ENCODE measurements at regions not wholly inside any gene's neighbourhood (a gene's known extent, or its start where the extent isn't known, plus 50 kb on each side); places are given as distances from the start of the nearest gene placed in this dataset.

DNA sequence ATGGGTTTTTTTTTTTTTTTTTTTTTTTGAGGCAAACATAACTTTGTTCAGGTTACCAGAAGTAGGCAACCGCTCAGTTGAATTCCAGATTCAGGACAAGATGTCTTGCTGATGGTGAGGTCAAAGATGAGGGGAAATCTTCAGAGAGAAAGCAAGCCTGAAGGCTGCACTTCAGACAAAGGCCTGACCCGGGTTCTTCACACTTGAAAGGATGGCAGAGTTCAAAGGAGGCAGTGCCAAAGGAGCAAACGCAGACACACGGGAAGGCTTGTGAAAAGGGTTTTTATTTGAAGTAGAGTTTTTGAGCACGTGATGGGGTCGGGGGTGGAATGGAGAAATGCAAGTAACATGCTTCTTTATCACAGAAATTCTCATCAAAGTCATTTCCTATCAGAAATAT is 960.2 kb upstream of the EEF2KMT start:
- no peak for DNase-seq (ENCODE audit: low spot score)

DNA sequence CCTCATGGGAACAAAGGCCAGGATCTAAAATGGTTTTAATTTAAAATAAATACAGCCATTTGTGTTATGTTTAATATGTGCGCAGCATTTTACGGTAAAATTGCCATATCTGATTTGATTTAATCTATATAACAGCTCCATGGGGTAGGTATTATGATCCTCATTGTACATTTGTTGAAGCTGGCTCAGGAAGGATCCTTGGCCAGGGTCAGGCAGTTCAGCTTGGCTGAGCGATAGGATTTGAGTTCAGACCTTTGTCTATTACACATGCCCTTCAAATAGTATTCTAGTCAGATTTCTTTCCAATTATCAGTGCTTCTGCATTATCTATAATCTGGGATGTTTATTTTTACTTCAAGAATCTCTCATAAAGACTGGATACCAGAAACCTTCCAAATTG is 950.4 kb upstream of the EEF2KMT start:
- DNase-seq (ENCODE audit: low spot score) = no peak

DNA sequence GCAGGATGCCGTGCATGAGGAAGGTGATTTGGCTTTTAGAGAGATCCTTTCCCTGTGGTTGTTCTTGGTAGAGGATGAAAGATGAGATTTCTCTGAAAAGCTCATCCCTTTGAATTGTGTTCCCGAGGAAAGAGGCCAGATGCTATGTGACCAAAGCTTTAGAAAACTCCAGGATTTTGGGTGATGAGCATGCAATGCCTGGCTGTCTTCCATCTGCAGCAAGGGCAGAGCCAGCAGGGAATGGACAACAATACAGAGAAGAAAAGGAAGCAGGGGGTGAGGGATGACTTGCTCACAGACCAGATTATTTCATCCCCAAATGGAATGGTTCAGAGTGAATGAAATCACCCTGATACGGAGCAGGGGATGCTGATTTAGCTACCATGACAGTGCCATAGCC is 949.7 kb upstream of the EEF2KMT start:
- DNase-seq (ENCODE audit: low spot score) = no peak

DNA sequence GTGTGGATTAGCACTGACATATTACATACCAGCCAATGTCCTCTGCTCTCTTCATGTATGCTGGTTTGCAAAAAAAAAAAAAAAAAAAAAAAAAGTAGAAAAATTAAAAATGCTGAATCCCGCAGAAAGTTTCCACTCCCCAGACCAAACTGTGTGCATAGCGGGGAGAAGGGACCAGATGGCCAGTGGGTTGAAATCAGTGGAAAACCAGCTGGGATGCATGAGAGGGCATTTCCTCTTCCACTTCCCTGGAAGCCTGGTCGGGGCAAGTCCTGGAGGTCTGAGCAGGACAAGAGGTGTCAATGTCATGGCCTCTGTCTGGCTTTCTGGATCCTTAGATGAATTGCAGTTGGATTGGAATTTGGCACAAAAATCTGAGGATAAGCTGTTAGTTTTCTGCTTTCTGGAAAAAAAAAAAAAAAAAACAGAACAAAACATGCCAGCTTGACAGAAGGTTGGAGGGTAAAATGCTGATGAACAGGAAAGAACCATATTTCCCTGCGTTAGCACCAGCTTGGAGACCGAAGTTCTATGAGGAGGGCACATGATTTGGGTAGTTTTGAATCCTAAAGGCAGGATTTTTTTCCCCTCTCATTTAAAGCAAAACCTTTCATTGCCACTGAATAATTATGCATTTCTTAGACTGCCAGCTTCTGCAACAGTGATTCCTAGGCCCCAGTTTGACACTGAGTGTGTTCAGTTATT is 941.5 kb upstream of the EEF2KMT start:
- no peak for DNase-seq (ENCODE audit: low spot score)

DNA sequence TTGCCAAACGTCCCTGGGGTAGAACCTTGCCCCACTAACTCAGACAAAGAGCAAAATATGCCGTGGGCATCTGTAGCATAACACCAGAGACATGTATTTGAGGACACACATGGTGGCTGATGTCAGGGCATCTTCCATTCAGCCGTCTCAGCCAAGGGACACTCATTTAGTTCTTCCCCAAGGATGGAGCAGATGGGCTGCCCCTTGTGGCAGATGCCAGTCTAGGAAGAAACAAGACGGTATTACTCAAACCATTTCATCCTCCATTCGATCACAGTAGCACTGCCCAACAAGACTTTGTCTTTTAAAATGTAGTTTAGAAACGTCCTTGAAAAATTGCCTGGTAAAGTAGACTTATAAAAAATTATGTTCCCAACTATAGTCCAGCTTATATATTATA is 937.6 kb upstream of the EEF2KMT start:
- no peak for DNase-seq (ENCODE audit: low spot score)

DNA sequence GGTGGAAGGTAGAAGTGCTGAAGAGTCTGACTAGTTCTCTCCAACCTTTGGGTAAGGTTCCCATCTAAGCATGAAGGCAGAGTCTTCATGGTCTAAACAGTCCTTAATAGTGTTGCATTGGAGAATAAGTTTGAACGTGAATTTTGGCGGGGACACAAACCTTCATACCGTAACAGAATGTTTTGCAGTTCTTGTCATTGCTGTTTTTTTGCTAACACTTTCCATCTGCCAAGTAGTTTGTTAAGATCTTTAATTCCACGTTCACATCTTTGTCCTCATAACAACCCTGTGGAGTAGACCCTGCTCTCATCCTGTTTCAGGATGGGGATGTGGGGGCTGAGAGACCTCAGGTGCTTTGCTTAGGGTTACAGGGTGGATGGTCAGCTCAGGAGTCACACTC is 936.9 kb upstream of the EEF2KMT start:
- DNase-seq (ENCODE audit: low spot score) = no peak

DNA sequence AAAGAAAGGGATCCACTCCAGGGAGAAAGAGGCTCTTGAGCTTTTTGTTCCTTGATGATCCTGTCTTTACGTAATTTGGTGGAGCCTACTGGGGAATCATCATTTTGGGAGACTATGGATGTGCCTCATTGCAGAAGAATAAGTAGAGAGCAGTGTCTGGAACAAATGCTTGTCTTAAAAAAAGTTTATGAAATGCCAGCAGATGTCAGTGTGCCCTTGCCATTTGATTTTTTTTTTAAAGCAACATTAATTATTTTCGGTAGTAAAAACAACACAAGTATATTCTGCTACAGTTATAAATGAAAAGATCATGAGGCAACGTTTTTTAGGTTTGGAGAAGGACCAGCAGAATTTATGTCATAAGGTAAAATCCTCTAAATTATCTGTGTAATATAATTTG is 934.8 kb upstream of the EEF2KMT start:
- DNase-seq (ENCODE audit: low spot score) = no peak

DNA sequence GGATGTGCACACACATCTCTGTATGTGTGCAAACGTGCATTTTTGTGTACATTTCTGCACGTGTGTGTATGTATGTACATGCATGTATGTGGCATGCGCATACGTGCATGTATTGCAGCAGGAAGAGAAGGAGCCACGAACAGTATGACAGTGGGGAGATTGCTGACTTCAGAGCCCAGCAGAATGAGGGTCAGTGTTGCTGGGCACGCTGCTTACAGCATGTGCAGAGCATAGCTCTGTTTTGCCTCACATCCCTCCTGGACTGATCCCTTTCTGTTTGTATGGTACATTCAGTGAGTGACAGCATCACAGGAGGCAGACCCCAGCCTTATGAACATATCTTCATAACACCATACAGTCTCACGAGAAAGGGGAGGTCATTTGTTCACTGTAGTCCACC is 934.0 kb upstream of the EEF2KMT start:
- DNase-seq (ENCODE audit: low spot score) = no peak

DNA sequence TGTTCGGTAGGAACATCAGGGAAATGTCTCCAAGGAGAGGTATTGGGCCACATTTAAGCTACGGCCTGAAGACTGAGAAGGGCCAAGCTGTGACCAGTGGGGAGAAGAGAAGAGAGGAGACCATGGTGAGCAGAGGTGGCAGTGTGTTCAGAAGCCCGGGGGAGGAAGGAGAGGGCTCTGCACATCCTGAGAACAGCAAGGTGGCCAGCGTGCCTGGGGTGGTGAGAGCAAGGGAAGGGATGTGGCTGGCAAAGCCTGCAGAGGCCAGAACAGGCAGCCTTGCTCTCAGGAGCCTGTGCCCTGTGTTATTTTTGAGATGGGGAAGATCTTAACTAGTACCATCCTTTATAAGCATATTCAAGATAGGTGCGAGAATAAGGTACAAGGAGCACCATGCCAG is 933.5 kb upstream of the EEF2KMT start:
- DNase-seq (ENCODE audit: low spot score) = no peak

DNA sequence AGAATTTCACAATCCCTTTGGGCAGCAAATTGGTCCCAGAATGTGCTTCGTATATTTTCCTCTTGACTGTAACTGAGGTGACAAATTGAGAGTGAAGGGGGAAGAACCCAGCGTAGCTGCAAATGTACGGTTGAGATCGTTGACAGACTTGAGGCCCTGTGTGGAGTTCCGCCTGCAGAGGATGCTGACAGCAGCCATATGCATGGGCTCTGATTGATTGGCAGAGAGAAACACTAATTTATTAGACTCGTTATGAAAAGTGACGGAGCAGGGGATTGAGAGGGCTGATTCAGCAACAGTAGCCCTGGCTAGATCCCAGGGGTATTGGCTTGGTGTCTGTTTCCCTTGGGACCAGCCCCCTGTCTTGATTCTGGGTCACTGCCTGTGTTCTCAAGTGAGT is 930.1 kb upstream of the EEF2KMT start:
- no peak for DNase-seq (ENCODE audit: low spot score)

DNA sequence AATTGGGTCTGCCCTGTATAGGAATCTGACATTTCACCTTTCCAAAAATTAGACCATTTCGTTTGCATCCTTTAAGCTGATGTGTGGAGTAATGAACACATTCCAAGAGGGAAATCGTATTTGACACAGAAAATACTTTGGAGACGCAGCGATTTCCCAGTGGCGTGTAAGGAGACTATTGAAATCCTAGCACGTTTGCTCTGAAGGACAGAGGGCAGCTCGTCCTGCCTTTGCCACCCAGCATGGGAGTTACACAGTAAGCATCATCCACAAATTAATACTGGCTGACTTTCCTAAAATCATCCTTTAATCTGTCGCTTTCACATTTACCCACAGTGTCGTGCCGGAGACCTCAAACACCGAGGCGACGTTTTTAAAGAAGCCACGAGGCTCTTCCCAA is 925.9 kb upstream of the EEF2KMT start:
- no peak for DNase-seq (ENCODE audit: low spot score)

DNA sequence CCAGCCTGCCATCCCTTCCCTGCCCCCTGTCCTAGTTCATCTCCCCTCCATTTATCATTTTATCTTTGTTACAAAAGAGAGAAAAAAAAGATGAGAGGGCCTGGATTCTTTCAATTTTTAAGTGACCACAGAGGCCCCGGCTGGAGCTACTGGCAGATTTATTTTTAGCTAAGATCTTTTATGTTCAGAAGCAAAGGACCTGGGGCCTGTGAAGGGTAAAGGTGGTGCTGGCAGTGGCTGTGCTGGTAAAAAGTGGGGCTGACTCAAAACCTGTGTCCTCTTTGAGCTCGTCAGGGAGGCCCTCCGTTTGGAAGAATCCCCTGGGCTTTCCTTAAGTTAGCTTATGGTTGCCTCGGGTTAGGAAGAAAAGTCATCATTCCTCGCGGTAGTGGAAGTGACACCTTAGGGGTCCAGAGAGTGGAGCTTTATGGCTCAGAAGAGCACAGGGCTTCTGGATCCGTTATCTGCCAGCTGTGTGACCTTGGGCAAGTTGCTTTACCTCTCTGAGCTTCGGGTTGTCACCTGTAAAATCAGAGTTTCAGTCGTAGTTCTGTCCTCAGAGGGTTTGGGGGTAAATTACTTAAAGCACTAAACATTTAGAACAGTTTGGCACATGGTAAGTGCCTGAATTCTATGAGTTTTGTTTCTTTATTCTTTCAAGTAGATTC is 923.8 kb upstream of the EEF2KMT start:
- no peak for DNase-seq (ENCODE audit: low spot score)

DNA sequence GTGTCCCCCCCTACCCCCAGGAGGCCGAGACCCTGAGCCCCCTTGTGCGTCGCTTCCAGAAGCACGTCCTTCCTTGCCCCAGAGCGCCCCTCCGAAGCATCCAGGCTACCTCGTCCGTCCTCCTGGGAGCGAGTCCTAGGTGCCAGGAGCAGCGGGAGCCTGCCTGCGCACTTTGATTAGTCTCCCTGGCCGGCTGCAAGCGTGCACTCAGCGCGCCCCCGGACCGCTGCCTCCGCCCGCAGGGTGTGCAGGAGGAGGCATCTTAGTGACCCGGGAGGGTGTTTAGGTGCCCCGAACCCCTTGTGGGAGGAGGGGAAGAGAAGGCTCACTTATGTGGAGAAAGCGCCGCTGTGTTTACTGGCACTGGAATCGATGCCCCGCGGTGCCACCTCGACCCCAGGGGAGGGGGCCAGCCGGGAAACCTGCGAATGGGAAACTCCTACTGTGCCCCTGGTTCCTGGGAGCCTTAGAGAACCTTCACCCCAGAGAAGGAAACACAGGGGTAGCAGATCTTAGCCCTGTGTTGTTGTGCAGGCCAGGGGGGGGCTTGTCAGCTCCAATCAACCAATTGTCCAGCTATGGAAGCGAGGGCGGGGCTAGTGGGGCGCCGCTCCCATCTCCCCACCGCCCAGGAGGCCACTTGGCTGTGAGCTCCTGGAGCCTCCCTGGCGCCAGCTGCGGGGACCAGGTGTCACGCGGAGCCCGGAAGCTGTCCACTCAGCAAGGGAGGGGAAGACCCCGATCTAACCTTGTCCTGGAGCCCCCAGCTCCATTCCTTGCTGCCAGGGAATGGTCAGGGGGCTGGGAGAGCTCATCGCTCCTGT is 922.8 kb upstream of the EEF2KMT start:
- DNase-seq (ENCODE audit: low spot score) = no peak

DNA sequence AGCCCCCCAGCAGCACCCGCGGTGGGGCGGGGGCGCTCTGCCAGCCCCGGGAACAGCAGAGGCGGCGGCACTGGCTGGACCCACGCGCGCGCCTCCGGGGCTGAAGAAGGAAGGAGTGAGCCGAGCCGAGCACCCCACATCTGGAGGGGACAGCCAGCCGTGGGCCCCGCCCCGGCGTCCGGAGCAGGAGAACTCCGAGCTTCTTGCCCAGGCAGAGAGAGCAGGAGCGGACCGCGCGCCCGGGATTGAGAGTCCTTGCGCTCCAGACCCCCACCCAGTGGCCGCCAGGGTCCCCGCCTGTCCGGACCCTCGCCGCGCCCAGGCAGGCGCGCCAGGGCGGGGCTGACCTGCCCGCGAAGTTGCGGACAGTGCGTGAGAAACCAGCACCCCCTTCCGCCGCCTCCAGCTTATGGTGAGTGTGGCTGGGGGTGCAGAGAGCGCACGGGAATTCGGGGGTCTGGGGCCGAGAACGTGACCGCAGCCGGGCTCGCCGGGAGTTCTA is 921.9 kb upstream of the EEF2KMT start:
- no peak for DNase-seq (ENCODE audit: low spot score)

DNA sequence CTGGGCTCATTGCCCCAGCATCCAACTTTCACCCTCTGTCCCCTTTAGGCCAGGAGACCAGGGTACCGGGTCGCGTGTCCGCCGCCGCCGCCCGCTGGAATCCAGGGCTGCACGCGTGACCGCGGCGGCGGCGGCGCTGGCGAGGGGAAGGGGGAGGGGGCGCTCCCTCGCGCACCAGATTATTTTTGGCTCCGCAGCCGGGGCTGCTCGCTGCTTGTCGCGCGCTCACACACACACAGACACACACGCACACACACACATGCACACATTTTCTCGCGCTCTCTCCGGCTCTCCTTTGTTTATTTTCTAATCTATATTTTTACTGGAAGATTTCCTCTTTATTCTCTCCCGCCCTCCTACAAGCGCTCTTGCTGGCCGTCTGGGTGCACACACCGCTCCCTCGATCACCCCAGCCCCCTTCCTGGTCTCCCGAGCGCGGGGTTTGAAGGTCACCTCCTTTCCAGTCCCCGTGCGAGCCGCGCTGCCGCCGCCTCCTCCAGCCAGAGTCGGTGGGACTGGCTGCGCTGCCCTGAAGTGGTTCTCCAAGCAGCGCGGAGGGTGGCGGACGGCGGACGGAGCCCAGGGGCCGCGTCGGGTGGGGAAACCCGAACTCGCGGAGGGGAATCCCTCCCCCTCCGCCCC is 921.4 kb upstream of the EEF2KMT start:
- DNase-seq (ENCODE audit: low spot score) = no peak

DNA sequence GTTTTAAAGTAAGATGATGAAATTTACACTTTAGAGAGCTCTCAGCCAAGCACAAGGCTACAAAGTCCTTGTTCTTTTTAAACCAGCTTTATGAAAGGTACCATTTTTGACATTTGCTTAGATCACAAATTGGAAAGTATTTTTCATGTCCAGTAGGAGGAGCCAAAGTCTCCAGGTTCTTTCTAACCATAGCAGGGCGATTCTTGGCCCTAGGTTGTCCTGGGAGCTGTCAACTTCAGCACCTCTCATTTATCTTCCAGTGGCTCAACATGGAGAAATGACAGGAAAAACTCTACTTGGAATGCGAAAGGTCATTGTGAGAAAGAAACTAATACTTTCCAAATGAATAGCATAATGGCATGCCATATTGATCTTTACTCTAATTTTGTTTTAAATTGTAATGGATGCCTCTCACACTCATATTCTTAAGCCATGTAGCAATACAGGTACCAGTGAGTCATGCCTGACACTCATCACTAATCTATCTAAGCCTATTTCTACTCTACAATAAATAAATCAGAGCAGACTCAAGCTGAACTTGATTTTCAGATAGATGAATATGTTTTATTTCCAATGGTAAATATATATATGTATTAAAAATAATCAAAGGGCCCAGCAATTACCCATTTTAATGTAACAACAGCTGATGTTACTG is 919.1 kb upstream of the EEF2KMT start:
- peak; percentile 71 for DNase-seq (ENCODE audit: low spot score)

DNA sequence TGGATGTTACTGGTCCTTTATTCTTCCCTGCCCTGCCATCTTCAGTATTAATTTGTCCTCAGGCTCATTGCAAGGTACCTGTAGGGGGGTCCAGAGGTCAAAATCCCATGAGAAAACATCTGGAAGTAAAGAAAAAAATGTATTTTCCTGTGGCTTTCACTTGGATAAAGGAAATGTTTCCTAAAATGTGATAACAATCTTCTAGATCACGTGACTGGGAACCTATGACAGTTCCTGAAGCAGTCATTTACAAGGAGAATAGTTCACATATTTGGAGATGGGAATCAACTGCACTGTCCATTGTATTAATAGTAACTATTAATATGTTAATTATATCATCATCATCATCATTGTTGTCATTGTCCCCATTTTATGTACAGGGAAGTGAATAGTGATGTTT is 915.1 kb upstream of the EEF2KMT start:
- no peak for DNase-seq (ENCODE audit: low spot score)

DNA sequence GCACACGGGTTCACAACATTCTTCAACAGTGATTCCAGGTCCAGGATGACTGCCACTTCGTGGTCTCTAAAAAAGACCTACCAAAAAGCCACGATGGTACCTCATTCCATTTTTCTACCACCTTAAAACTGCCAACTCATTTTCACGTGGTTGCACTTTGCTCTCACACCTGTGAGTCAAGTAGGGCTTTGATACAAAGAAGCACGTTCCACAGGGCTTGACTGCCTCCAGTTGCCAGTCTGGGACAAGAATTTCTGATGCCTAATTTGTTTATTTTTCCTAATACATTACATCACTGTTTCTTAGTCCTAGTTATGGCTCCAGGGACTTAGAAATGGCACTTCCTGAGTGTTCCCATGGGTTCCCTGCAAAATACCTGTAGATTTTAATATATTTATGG is 911.6 kb upstream of the EEF2KMT start:
- DNase-seq (ENCODE audit: low spot score) = no peak

DNA sequence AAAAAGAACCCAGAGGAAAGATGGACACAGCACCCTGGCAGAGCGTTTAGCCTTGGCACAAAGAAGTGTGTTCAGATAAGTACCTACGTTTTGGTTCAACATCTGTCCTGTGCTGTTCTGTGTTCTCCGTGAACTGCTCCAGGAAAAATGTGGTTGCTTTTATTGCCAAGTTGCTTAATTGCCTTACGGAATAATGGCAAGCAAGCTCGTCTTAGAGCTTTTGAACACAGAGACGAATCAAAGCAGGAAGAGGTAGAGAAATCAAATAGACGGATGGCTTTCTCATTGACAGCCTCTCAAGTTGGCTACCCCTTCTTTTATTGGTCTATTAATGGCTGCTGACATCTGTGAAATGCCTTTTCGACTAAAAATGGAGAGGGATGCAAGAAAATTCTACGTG is 911.1 kb upstream of the EEF2KMT start:
- DNase-seq (ENCODE audit: low spot score) = no peak

DNA sequence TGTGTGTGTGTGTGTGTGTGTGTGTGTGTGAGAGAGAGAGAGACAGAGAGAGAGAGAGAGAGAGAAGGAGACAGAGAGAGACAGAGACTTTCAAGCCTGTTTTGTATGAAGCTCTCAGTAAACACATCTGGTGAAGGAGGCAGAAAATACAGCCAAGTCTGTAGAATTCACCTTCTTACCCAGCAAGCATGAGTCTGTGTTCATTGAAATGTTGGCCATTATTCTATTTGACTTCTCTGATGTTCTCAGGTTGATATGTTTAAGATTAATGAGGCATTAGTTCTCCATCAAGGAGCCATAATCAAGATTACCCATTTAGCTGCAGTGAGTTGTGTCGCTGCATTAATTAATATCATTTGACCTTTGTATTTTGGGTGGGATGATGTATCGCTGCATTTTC is 895.8 kb upstream of the EEF2KMT start:
- no peak for DNase-seq (ENCODE audit: low spot score)

DNA sequence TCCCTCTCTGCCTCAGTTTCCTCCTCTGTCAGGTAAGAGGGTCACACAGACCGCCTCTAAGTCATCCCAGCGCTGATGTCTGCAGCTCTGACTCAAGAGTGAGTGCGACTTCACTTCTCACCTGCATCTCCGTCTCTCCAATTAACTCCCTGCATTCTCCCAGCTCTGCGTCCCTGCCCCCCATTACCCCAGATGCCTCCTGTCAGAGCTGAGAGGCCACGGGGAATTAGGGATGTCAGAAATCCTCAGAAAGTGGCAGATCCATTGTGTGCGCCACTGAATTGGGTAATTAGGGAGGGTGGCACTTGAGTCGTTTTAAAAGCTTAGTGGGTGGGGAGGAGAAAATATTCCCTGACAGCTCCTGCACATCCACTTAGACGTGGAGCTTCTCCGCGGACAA is 885.4 kb upstream of the EEF2KMT start:
- no peak for DNase-seq (ENCODE audit: low spot score)

DNA sequence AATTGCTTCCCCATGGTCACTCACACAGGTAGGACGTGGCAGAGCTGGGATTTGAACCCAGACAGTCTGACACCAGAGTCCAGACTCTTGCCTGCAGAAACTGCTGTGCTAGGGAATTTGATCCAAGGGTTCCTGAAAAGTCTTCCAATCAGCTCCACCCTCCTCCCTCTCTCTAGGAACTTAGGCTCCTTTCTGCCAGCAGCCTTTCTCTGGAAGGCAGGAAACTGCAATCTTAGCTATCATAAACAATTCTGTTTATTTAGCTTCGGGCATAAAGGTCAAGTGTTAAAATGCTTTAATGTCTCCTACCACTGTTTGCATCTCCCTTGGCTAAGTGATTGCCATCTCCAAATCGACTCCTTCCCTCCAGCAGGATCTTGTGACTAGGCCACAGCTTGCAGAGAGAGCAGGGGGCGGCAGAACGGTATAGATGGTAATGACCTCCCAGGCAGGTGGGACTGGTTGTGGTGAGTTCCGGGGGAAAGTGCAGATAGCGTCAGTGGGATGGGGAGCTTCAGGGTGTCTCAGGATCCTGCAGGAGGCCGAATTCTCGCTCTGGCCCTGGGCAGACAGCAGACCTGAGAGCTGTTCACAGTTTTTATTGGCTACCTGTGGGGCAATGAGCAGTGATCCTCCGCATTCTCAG is 882.4 kb upstream of the EEF2KMT start:
- DNase-seq (ENCODE audit: low spot score) = no peak
